HEK293 (cell line): ENCODE measurements at regions not wholly inside any gene's neighbourhood (a gene's known extent, or its start where the extent isn't known, plus 50 kb on each side); places are given as distances from the start of the nearest gene placed in this dataset.

Experiments used
- YY1 ChIP-seq: fragments of 450-650 bp; formaldehyde crosslinking; IDR thresholded peaks from 2 replicates; pipeline ENCODE4 v1.5.1; 2018; ENCODE audit warnings: missing biosample characterization, missing genetic modification characterization
- ZNF792 ChIP-seq: fragments of 450-650 bp; formaldehyde crosslinking; IDR thresholded peaks from 2 replicates; pipeline ENCODE4 v1.5.1; 2016; ENCODE audit warnings: missing biosample characterization, missing genetic modification characterization
- TF ChIP-seq, protein P1 (sequence below): fragments of 450-650 bp; formaldehyde crosslinking; IDR thresholded peaks from 2 replicates; pipeline ENCODE4 v1.5.1; 2016; ENCODE audit warnings: missing biosample characterization, missing genetic modification characterization

DNA sequence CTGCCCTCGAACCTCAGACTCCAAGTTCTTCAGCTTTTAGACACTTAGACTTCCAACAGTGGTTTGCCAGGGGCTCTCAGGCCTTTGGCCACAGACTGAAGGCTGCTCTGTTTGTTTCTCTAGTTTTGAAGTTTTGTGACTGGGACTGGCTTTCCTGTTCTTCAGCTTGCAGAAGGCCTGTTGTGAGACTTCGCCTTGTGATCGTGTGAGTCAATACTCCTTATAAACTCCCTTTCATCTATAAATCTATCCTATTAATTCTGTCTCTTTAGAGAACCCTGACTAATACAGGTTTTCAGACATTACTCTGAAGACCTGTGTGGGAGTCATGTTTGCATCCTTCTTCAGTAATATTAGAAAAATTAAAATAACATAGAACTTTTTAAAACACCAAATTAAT is 289.1 kb downstream of the RMST start:
- no peak for TF ChIP-seq ZNF792 (tag by site-specific recombination)
- TF ChIP-seq, protein P1, sequence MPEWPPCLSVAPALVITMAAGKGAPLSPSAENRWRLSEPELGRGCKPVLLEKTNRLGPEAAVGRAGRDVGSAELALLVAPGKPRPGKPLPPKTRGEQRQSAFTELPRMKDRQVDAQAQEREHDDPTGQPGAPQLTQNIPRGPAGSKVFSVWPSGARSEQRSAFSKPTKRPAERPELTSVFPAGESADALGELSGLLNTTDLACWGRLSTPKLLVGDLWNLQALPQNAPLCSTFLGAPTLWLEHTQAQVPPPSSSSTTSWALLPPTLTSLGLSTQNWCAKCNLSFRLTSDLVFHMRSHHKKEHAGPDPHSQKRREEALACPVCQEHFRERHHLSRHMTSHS (tag by site-specific recombination) = no peak
- TF ChIP-seq YY1 = no peak
